Activated CD8-positive, alpha-beta memory T cell treated with anti-CD3 and anti-CD28 coated beads for 24 hours (primary cell): ENCODE measurements at regions not wholly inside any gene's neighbourhood (a gene's known extent, or its start where the extent isn't known, plus 50 kb on each side); places are given as distances from the start of the nearest gene placed in this dataset.
"Not testable (repeated sequence)": the region's sequence is repeated elsewhere in the genome, so short reads cannot be mapped to it uniquely, and the experiment has no call there.

Source experiments
- DNase-seq: peaks from one replicate; pipeline ENCODE4 v3.0.0-alpha.2; 2020

GRCh38 chr16:85279402-85279801 lies 167.1 kb upstream of the CIBAR2 start:
- DNase-seq: no peak

- no peak for DNase-seq
Observed at GRCh38 chr16:85279825-85280545, 167.7 kb upstream of the CIBAR2 start.

GRCh38 chr16:85281181-85281580 lies 168.9 kb upstream of the CIBAR2 start:
- no peak for DNase-seq

- no peak for DNase-seq
Observed at GRCh38 chr16:85282842-85283241, 170.6 kb upstream of the CIBAR2 start.

GRCh38 chr16:85283305-85284050 lies 171.2 kb upstream of the CIBAR2 start:
- no peak for DNase-seq

- DNase-seq: no peak
Observed at GRCh38 chr16:85284141-85284817, 172.0 kb upstream of the CIBAR2 start.

- no peak for DNase-seq
Observed at GRCh38 chr16:85285681-85286065, 173.4 kb upstream of the CIBAR2 start.

- no peak for DNase-seq
Observed at GRCh38 chr16:85286066-85286831, 174.0 kb upstream of the CIBAR2 start.

GRCh38 chr16:85286951-85287814 lies 174.9 kb upstream of the CIBAR2 start:
- no peak for DNase-seq

- DNase-seq: not testable (repeated sequence)
Observed at GRCh38 chr16:85287815-85288109, 175.5 kb upstream of the CIBAR2 start.

- DNase-seq: no peak
Observed at GRCh38 chr16:85288341-85288868, 176.1 kb upstream of the CIBAR2 start.

- no peak for DNase-seq
Observed at GRCh38 chr16:85288869-85289660, 176.8 kb upstream of the CIBAR2 start.

GRCh38 chr16:85289760-85290625 lies 177.7 kb upstream of the CIBAR2 start:
- DNase-seq: no peak

GRCh38 chr16:85290626-85291301 lies 178.5 kb upstream of the CIBAR2 start:
- no peak for DNase-seq

GRCh38 chr16:85291302-85292148 lies 179.3 kb upstream of the CIBAR2 start:
- DNase-seq: no peak

- DNase-seq: no peak
Observed at GRCh38 chr16:85293458-85293857, 181.2 kb upstream of the CIBAR2 start.

GRCh38 chr16:85293904-85294642 lies 181.8 kb upstream of the CIBAR2 start:
- no peak for DNase-seq
